Nephron (organoid): ENCODE measurements at regions not wholly inside any gene's neighbourhood (a gene's known extent, or its start where the extent isn't known, plus 50 kb on each side); places are given as distances from the start of the nearest gene placed in this dataset.
"Not testable (repeated sequence)": the region's sequence is repeated elsewhere in the genome, so short reads cannot be mapped to it uniquely, and the experiment has no call there.

ENCODE experiments used
- H3K27ac Mint-ChIP-seq, 3 experiments: 2 replicates each; pipeline ENCODE4 v1.8.0; 2020; ENCODE audit warnings: mixed read lengths in 3 of 3, mild to moderate bottlenecking in 2 of 3, moderate library complexity in 1 of 3
- H3K27me3 Mint-ChIP-seq: 2 replicates; pipeline ENCODE4 v1.8.0; 2021; ENCODE audit warnings: low read depth, mild to moderate bottlenecking, moderate library complexity, mixed read lengths
- H3K36me3 Mint-ChIP-seq: 2 replicates; pipeline ENCODE4 v1.8.0; 2020; ENCODE audit warnings: low read depth, mixed read lengths
- H3K4me1 Mint-ChIP-seq: 2 replicates; pipeline ENCODE4 v1.8.0; 2020; ENCODE audit warnings: mixed read lengths
- H3K4me3 Mint-ChIP-seq, 3 experiments: 2 replicates each; pipeline ENCODE4 v1.8.0; 2020; ENCODE audit warnings: mild to moderate bottlenecking in 3 of 3, mixed read lengths in 3 of 3, moderate library complexity in 2 of 3
- H3K9me3 Mint-ChIP-seq: 2 replicates; pipeline ENCODE4 v1.8.0; 2020; ENCODE audit warnings: mixed read lengths
- CTCF ChIP-seq, 3 experiments: fragments of 200-600 bp; sonication (generic); IDR thresholded peaks; one replicate each; pipeline ENCODE4 v1.5.0; 2021; ENCODE audit warnings: antibody characterized with exemption in 3 of 3; ENCODE audit not compliant: unreplicated experiment in 3 of 3

GRCh38 chr1:46878173-46878782, 63.0 kb downstream of the CYP4A11 start:
- not testable (repeated sequence) for H3K4me1 Mint-ChIP-seq, H3K27ac Mint-ChIP-seq, H3K27me3 Mint-ChIP-seq, H3K36me3 Mint-ChIP-seq, H3K9me3 Mint-ChIP-seq, H3K4me3 Mint-ChIP-seq
- peak; percentile 32 to 52 (median 45) for TF ChIP-seq CTCF (IDR thresholded peaks at IDR 0.05; ENCODE audit: unreplicated experiment in 3 of 3)

- not testable (repeated sequence) for H3K27me3 Mint-ChIP-seq, H3K4me1 Mint-ChIP-seq, H3K36me3 Mint-ChIP-seq, H3K4me3 Mint-ChIP-seq, H3K9me3 Mint-ChIP-seq, H3K27ac Mint-ChIP-seq
- peak in 1 of 3 experiments; percentile 20 for TF ChIP-seq CTCF (IDR thresholded peaks at IDR 0.05; ENCODE audit: unreplicated experiment in 3 of 3)
Observed at GRCh38 chr1:46876093-46876492, 65.2 kb downstream of the CYP4A11 start.
